Loucy (cell line): ENCODE measurements at regions not wholly inside any gene's neighbourhood (a gene's known extent, or its start where the extent isn't known, plus 50 kb on each side); places are given as distances from the start of the nearest gene placed in this dataset.

Experiments
- CTCF ChIP-seq: fragments of 200-600 bp; sonication (generic); conservative IDR thresholded peaks from 2 replicates; pipeline ENCODE4 v1.5.1; 2014; ENCODE audit warnings: mild to moderate bottlenecking, antibody characterized with exemption, low read length
- EZH2phosphoT487 ChIP-seq: fragments of 200-600 bp; IDR thresholded peaks from 2 replicates; pipeline ENCODE4 v1.6.1; 2018; ENCODE audit warnings: antibody characterized with exemption, mild to moderate bottlenecking, moderate library complexity, borderline replicate concordance

DNA sequence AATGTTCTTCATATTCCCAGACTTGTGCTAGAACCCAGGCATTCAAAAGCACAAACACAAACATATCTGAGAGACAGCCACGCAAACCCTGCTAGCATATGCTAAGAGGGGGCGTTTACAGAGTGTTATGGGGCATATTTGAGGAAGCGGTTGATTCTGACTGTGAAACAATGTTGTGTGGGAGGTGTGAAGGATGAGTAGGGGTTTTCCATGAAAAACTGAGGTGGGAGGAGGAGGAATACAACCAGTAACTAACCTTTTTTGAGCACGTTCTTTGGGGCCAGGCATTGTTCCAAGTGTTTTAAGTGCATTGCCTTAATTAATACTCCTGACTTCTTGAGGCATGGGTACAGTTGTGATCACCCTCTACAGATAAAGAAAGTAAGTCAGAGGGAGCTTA is 499.5 kb downstream of the AACS start:
- TF ChIP-seq CTCF (no peak), EZH2phosphoT487 (no peak)
